GM23338 (cell line): ENCODE measurements at regions not wholly inside any gene's neighbourhood (a gene's known extent, or its start where the extent isn't known, plus 50 kb on each side); places are given as distances from the start of the nearest gene placed in this dataset.

Source experiments
- CREB1 ChIP-seq: fragments of 250-450 bp; sonication (Bioruptor Pico); IDR thresholded peaks from 2 replicates; pipeline ENCODE4 v1.5.0; 2020; ENCODE audit warnings: low read depth, mild to moderate bottlenecking, moderate library complexity
- EZH2 ChIP-seq: fragments of 200-600 bp; sonication (generic); IDR thresholded peaks from one replicate; pipeline ENCODE4 v1.8.0; 2017; ENCODE audit warnings: antibody characterized with exemption, mild to moderate bottlenecking, low read depth; ENCODE audit not compliant: unreplicated experiment
- EZH2phosphoT487 ChIP-seq: fragments of 200-600 bp; sonication (generic); IDR thresholded peaks from one replicate; pipeline ENCODE4 v1.8.1; 2018; ENCODE audit warnings: antibody characterized with exemption; ENCODE audit not compliant: unreplicated experiment
- JUNB ChIP-seq: IDR thresholded peaks from one replicate; pipeline ENCODE4 v1.6.1; 2016; ENCODE audit warnings: antibody characterized with exemption; ENCODE audit not compliant: unreplicated experiment
- POLR2AphosphoS5 ChIP-seq: IDR thresholded peaks from 2 replicates; pipeline ENCODE4 v1.6.1; 2016; ENCODE audit warnings: antibody characterized with exemption, low read depth
- ZNF114 ChIP-seq: fragments of 250-450 bp; sonication (Bioruptor Pico); IDR thresholded peaks from 2 replicates; pipeline ENCODE4 v1.5.0; 2020; ENCODE audit warnings: mild to moderate bottlenecking, moderate library complexity
- ZNF331 ChIP-seq: fragments of 250-450 bp; sonication (Bioruptor Pico); IDR thresholded peaks from 2 replicates; pipeline ENCODE4 v1.5.0; 2020; ENCODE audit warnings: low read depth, mild to moderate bottlenecking, moderate library complexity
- TF ChIP-seq, protein P1 (sequence below), 2 experiments: fragments of 200-600 bp in 1 of 2; sonication (generic) in 1 of 2; conservative IDR thresholded peaks; 2 replicates each; pipeline versions ENCODE4 v1.5.1 to v1.6.1; 2016 to 2017; ENCODE audit warnings: antibody characterized with exemption in 2 of 2, low read depth in 2 of 2, mild to moderate bottlenecking in 2 of 2, moderate library complexity in 1 of 2
- TF ChIP-seq, protein P2 (sequence below): IDR thresholded peaks from one replicate; pipeline ENCODE4 v1.6.1; 2018; ENCODE audit warnings: antibody characterized with exemption; ENCODE audit not compliant: unreplicated experiment

DNA sequence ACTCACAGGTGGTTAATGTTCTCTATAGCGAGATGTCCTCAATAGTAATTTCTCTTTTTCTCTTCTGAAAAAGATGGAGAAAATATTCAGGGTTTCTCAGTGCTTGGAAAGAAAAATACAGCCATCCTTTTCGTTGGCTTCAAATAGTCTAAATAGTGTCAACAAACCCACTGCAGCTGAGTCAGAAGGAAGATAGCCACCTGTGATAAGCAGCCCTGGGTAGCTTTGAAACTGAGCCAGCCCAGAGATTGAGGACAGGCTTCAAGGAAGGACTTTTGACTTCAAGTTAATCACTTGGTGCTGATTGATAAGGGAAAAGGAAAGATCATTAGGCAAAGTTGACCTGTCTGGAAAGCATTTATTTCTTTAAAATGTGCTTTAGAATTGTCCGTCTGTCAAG lies 78.7 kb upstream of the TYRP1 start:
- TF ChIP-seq, protein P1, sequence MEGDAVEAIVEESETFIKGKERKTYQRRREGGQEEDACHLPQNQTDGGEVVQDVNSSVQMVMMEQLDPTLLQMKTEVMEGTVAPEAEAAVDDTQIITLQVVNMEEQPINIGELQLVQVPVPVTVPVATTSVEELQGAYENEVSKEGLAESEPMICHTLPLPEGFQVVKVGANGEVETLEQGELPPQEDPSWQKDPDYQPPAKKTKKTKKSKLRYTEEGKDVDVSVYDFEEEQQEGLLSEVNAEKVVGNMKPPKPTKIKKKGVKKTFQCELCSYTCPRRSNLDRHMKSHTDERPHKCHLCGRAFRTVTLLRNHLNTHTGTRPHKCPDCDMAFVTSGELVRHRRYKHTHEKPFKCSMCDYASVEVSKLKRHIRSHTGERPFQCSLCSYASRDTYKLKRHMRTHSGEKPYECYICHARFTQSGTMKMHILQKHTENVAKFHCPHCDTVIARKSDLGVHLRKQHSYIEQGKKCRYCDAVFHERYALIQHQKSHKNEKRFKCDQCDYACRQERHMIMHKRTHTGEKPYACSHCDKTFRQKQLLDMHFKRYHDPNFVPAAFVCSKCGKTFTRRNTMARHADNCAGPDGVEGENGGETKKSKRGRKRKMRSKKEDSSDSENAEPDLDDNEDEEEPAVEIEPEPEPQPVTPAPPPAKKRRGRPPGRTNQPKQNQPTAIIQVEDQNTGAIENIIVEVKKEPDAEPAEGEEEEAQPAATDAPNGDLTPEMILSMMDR (conservative IDR thresholded peaks at IDR 0.05; ENCODE audit: low read depth in 2 of 2) = no peak
- TF ChIP-seq POLR2AphosphoS5 = no peak
- no peak for TF ChIP-seq EZH2
- no peak for TF ChIP-seq EZH2phosphoT487
- no peak for TF ChIP-seq ZNF331
- TF ChIP-seq, protein P2, sequence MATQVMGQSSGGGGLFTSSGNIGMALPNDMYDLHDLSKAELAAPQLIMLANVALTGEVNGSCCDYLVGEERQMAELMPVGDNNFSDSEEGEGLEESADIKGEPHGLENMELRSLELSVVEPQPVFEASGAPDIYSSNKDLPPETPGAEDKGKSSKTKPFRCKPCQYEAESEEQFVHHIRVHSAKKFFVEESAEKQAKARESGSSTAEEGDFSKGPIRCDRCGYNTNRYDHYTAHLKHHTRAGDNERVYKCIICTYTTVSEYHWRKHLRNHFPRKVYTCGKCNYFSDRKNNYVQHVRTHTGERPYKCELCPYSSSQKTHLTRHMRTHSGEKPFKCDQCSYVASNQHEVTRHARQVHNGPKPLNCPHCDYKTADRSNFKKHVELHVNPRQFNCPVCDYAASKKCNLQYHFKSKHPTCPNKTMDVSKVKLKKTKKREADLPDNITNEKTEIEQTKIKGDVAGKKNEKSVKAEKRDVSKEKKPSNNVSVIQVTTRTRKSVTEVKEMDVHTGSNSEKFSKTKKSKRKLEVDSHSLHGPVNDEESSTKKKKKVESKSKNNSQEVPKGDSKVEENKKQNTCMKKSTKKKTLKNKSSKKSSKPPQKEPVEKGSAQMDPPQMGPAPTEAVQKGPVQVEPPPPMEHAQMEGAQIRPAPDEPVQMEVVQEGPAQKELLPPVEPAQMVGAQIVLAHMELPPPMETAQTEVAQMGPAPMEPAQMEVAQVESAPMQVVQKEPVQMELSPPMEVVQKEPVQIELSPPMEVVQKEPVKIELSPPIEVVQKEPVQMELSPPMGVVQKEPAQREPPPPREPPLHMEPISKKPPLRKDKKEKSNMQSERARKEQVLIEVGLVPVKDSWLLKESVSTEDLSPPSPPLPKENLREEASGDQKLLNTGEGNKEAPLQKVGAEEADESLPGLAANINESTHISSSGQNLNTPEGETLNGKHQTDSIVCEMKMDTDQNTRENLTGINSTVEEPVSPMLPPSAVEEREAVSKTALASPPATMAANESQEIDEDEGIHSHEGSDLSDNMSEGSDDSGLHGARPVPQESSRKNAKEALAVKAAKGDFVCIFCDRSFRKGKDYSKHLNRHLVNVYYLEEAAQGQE = no peak
- TF ChIP-seq CREB1 = no peak
- no peak for TF ChIP-seq JUNB
- TF ChIP-seq ZNF114 = no peak
